Dendritic cell treated with granulocyte-macrophage colony-stimulating factor and Interleukin-4, amounts not matched to agents 40 ng/mL and 50 ng/mL, for 4 days (primary cell): ENCODE measurements at regions not wholly inside any gene's neighbourhood (a gene's known extent, or its start where the extent isn't known, plus 50 kb on each side); places are given as distances from the start of the nearest gene placed in this dataset.

Source experiments
- H3K27ac Mint-ChIP-seq: one replicate; pipeline ENCODE4 v1.8.0; 2022; ENCODE audit warnings: mild to moderate bottlenecking, mixed read lengths
- H3K27me3 Mint-ChIP-seq: one replicate; pipeline ENCODE4 v1.8.0; 2022; ENCODE audit warnings: mild to moderate bottlenecking, mixed read lengths
- H3K36me3 Mint-ChIP-seq: one replicate; pipeline ENCODE4 v1.8.0; 2022; ENCODE audit warnings: low read depth, mixed read lengths
- H3K4me1 Mint-ChIP-seq: one replicate; pipeline ENCODE4 v1.8.0; 2022; ENCODE audit warnings: low read depth, mixed read lengths
- H3K4me3 Mint-ChIP-seq: one replicate; pipeline ENCODE4 v1.8.0; 2022; ENCODE audit warnings: mild to moderate bottlenecking, moderate library complexity, mixed read lengths
- H3K9me3 Mint-ChIP-seq: one replicate; pipeline ENCODE4 v1.8.0; 2022; ENCODE audit warnings: mixed read lengths
- intact Hi-C: fragments of 100-400 bp; cut with micrococcal nuclease; formaldehyde crosslinking; loops from one replicate; pipeline ENCODE4 v1.15.0; 2022

DNA sequence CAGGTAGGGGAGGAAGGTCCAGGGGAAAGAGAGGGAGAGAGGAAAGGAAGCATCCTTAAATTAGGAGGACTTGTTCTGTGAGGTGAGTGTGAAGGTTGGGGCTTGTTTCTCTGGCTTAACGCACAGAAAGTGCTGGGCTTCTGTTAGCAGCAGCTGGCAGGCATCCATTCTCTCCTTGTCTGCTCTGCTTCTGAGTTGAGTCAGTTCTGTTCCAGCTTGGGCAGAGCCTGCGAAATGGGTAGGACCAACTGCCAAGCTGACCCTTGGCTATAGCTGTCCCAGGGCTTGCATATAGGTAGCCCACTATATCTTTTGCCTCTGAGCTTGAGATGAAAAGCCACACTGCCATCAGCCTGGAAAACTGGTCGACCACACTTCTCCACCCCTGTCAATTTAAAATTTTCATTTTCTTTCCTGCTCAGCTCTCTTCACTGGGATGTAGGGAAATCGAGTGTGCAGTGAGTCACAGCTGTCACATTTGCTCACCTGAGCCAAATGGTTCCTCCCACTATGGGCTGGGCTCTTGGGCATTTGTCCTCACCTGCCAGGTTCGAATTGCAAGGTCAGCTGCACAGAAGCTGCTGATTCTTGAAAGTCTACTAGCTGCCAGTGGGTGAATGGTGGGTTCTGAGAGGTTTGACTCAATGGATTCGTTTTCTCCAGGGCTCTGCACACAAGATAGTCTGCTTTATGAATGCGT lies 256.4 kb upstream of the PWP1 start:
- no peaks in the 10 kb centered on the region for H3K4me1 Mint-ChIP-seq
- H3K27ac Mint-ChIP-seq: no peak overlapping the region
- intact Hi-C loops: no loop called here
- no peaks in the 10 kb centered on the region for H3K27me3 Mint-ChIP-seq
- no peak overlapping the region for H3K4me3 Mint-ChIP-seq
- H3K36me3 Mint-ChIP-seq: no peaks in the 10 kb centered on the region
- peaks cover 8% of the 10 kb centered on the region for H3K9me3 Mint-ChIP-seq

DNA sequence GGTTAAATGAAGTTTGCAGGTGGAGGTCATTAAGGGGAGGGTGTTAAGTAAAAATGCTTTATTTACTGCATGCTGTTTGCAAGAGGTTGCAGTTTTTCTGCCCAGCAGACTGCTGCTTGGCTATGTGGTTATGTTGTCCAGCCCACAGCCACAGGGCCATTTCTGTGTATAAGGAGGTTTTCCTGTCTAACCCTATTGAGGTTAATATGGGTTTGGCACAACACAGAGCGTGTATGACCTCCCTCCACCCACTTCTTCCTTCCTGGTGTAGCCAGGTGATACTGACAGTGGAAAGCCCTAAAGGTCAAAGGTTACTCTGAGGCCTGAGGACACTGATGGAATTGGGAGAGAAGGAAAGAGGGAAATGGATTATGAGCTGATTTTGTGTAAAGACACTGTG lies 253.7 kb upstream of the PWP1 start:
- intact Hi-C loops: no loop called here
- Mint-ChIP-seq H3K27me3 (no peaks in the 10 kb centered on the region), H3K4me1 (no peaks in the 10 kb centered on the region), H3K27ac (no peak overlapping the region), H3K4me3 (no peak overlapping the region), H3K9me3 (peaks cover 2% of the 10 kb centered on the region), H3K36me3 (no peaks in the 10 kb centered on the region)

DNA sequence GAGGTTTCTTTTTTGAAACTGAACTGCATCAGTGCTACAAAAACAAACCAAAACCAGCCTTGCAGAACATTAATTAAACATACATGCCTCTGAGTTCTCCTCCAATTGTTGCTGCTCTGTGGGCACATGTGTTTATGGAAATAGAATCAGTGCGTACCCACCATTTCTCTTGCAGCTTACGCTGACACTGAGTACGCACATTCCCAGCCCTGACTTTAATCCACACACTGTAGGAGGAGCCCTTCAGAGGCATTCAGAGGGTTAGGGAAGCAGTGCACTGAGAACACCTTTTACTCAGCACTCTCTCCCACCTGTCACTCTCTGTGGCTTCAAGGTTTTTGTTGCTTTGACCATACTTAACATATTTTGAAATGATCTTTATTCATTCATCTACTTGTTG lies 250.5 kb upstream of the PWP1 start:
- intact Hi-C loops: no loop called here
- H3K4me1 Mint-ChIP-seq: no peaks in the 10 kb centered on the region
- H3K27me3 Mint-ChIP-seq: no peaks in the 10 kb centered on the region
- no peaks in the 10 kb centered on the region for H3K9me3 Mint-ChIP-seq
- H3K36me3 Mint-ChIP-seq: no peaks in the 10 kb centered on the region
- no peak overlapping the region for H3K27ac Mint-ChIP-seq
- H3K4me3 Mint-ChIP-seq: no peak overlapping the region

DNA sequence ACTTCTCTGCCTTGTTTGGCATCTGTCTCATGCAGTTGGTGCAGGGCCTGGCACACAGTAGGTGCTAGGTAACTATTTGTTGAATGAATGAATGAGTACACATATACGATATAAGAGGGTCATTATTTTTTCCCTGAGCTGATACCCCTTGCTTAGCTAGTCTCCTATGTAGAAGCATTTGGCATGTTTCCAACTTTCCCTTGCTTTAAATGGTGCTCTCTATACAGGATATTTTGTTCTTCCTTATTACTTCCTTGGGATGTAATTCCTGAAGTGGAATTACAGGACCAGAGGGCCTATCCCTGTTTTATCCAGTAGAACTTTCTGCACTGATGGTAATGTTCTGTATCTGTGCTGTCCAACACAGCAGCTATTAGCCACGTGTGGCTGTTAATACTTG lies 250.1 kb upstream of the PWP1 start:
- Mint-ChIP-seq H3K36me3 (no peaks in the 10 kb centered on the region), H3K27me3 (no peaks in the 10 kb centered on the region), H3K9me3 (no peaks in the 10 kb centered on the region), H3K27ac (no peak overlapping the region), H3K4me3 (no peak overlapping the region), H3K4me1 (no peaks in the 10 kb centered on the region)
- intact Hi-C loops: no loop called here

DNA sequence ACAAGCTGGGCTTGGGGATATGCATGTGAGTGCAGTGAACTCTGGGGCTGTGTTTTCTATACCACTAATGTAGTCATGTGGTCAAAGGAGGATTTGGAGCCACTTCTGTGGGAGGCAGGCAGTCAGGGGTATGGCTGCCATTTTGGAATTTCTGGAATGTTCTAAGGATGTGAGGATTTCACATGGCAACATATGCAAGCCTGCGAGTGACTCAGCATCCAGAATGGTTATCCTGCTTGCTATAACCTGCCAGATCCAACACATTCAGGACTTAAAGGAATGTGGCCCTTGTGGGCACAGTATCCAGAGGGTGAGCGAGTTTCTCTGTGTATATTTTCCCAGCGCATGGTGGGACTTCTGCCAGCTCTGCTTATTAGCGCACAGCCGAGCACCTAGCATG lies 249.2 kb upstream of the PWP1 start:
- Mint-ChIP-seq H3K4me3 (no peak overlapping the region), H3K27me3 (no peaks in the 10 kb centered on the region), H3K9me3 (no peaks in the 10 kb centered on the region), H3K36me3 (no peaks in the 10 kb centered on the region), H3K27ac (no peak overlapping the region), H3K4me1 (no peaks in the 10 kb centered on the region)
- intact Hi-C loops: no loop called here

DNA sequence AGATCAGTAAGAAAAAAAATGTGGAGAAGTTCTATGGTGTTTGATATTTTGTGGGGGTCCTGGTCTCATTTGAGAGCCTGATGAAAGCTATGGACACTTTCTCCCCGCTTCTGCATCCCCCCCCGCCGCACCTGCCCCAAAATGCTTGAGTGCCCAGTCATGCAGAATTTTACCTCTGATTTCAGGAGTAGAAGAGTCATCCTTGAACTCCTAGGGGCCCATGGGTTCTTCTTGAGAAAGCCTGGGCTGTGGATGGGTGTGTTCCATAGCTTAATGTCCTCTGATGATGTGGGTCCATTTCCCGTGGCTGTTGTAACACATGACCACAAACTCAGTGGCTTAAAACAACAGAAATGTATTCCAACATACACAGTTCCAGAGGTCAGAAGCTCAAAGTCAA lies 248.8 kb upstream of the PWP1 start:
- Mint-ChIP-seq H3K9me3 (no peaks in the 10 kb centered on the region), H3K4me3 (no peak overlapping the region), H3K27ac (no peak overlapping the region), H3K27me3 (no peaks in the 10 kb centered on the region), H3K36me3 (no peaks in the 10 kb centered on the region), H3K4me1 (no peaks in the 10 kb centered on the region)
- intact Hi-C loops: no loop called here

DNA sequence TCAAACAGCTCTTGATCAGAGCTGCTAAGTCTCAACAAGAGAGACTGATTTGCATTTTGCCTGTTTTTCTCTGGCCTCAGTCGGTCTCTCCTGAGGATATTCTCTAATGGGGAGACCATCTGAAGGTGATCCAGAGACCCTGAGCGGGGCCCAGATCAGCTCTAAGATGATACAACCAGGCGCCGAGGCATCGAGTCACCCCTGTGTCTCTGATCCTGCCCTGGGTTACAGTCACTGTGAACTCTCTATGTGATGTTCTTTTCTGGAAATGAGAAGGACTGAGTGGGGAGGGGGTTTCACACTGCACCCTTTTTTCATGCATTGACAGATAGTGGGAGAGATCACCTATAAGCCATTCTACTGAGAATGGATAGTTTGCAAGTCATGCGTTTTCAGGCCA lies 247.6 kb upstream of the PWP1 start:
- no peak overlapping the region for H3K4me3 Mint-ChIP-seq
- no peaks in the 10 kb centered on the region for H3K4me1 Mint-ChIP-seq
- no peaks in the 10 kb centered on the region for H3K27me3 Mint-ChIP-seq
- no peaks in the 10 kb centered on the region for H3K36me3 Mint-ChIP-seq
- no peaks in the 10 kb centered on the region for H3K9me3 Mint-ChIP-seq
- intact Hi-C loops: no loop called here
- H3K27ac Mint-ChIP-seq: no peak overlapping the region

DNA sequence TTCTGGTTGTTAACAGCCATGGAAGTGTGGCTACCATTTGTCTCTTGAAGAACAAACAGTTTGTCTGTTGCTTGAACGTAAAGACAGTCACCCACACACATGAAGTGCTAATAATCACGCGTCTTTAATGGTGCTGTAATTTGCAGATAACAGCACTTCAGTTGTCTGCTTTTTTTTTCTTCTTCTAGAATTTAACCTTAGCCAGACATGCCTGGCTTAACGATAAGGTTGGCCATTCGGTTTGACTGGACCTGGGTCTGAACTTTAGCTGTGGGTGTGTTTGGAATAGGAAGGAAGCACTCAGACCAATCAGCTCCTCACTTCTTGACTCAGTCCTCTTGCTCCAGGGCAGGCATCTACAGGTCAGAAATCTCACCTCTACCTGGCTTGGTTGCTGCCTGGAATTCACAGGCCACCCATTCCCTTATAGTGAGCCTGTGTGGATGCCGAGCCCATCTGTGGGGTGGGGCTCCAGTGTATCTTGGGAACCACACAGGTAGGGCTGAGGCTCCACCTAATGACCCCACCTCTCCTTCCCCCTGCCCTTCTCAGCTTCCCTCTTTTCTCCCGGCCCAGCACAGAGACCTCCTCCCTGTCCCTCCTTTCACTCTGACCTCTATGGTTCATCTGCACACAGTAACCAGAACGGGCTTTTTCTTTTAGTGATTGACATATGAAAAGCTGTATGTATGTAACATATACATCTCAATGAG lies 246.4 kb upstream of the PWP1 start:
- Mint-ChIP-seq H3K36me3 (no peaks in the 10 kb centered on the region), H3K9me3 (no peaks in the 10 kb centered on the region), H3K27ac (no peak overlapping the region), H3K4me1 (no peaks in the 10 kb centered on the region), H3K4me3 (no peak overlapping the region), H3K27me3 (no peaks in the 10 kb centered on the region)
- intact Hi-C loops: no loop called here

DNA sequence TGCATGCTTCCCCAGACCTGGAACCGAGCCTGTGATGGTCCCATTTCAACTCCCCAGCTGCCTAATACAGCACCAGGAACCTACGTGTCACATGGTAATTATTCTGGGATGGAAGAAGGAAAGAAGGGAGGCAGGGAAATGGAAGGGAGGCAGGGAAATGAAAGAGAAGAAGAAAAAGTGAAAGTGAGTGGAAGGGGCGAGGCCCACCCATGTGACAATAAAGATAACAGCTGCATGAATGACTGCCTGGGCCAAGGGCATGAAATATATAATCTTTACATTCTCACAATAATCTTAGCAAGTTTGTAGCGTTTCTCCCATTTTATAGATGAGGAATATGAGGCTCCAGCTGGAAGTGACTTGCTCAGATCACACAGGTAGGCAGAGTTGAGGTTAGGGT lies 245.0 kb upstream of the PWP1 start:
- H3K4me1 Mint-ChIP-seq: no peaks in the 10 kb centered on the region
- no peaks in the 10 kb centered on the region for H3K36me3 Mint-ChIP-seq
- no peak overlapping the region for H3K27ac Mint-ChIP-seq
- H3K4me3 Mint-ChIP-seq: no peak overlapping the region
- no peaks in the 10 kb centered on the region for H3K27me3 Mint-ChIP-seq
- intact Hi-C loops: no loop called here
- H3K9me3 Mint-ChIP-seq: no peaks in the 10 kb centered on the region

DNA sequence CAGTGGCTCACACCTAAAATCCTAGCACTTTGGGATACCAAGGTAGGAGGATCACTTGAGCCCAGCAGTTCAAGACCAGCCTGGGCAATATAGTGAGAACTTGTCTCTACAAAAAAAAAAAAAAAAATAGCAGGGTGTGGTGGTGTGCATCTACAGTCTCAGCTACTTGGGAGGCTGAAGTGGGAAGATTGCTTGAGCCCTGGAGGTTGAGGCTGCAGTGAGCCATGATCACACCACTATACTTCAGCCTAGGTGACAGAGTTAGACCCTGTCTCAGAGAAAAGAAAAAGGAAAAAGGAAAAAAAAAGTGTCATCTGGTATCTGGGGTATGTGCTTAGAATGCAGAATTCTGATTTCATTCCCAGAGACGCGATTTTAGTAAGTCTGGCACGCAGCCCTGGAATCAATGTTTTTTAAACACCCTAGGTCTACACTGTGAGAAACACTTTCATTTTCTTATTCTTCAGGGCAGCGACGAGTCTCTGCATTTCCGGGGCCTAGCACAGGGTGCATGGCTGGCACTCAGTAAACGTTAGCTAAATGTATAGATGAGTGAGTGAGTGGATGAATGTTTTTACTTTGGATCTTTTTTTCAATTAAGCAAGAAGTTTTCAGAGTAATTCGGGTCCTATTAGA lies 243.8 kb upstream of the PWP1 start:
- Mint-ChIP-seq H3K4me1 (no peaks in the 10 kb centered on the region), H3K4me3 (no peak overlapping the region), H3K27me3 (no peaks in the 10 kb centered on the region), H3K27ac (no peak overlapping the region), H3K36me3 (no peaks in the 10 kb centered on the region), H3K9me3 (no peaks in the 10 kb centered on the region)
- intact Hi-C loops: no loop called here

DNA sequence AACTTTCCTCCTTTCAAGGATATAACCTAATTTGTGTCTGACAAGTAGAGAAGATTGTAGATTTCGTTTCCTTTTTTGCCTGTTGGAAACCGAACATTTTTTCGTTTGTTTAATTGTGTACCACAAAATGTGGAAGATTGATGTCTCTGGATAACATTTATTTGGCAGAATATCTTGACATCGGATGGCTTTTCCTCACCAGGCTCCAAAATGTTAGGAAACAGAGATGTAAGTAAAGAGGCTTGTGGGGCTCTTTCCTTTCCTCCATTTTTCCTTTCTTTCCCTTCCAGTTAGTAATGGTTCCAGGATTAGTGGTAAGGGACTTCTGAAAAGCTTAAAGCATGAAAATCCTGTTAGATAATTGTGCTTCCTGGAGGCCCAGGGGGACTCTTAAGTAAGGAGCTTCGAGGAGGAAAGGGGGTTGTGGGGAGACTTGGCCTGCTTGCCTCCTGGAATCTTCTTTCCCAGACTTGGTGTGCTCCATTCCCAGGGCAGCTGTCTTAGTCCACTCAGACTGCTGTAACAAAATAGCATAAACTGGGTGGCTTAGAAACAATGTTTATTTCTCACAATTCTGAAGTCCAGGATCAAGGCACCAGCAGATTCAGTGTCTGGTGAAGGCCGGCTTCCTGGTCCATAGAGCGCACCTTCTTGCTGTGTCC lies 243.1 kb upstream of the PWP1 start:
- intact Hi-C loops: no loop called here
- Mint-ChIP-seq H3K27me3 (no peaks in the 10 kb centered on the region), H3K4me1 (no peaks in the 10 kb centered on the region), H3K36me3 (no peaks in the 10 kb centered on the region), H3K4me3 (no peak overlapping the region), H3K9me3 (no peaks in the 10 kb centered on the region), H3K27ac (no peak overlapping the region)

DNA sequence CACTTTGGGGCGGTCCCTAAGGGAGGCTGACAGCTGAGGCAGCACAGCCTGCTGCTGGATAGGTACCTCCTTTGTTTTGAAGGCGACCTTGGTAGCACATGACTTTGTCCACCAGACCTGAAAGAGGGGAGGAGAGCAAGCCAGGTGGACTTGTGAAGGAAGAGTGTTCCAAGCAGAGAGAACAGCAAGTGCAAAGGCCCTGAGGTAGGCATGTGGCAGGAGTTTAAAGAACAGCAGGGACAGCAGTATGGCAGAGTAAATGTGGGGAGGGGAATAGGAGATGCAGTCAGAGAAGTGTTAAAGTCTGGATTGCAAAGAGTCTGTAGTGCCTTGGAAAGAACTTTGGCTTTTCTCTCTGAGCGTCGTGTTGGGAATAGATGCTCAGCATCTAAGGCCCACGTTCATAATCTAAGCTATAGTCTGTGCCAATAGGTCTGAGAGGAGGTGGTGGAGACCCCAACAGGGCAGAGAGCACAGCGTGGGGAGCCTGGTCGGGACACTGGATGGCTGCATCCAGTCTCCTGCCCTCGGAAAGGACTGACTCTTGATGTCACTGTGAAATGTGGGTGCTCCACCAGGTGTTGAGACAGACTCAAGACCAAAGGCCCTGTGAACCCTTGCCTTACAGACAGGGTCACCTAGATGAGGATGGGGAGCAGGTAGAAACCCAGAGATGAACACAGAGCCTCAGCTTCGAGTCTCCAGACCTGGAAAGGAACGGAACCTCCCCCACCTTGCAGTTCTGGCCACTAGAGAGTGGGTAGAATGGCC lies 242.1 kb upstream of the PWP1 start:
- H3K4me3 Mint-ChIP-seq: no peak overlapping the region
- H3K4me1 Mint-ChIP-seq: no peaks in the 10 kb centered on the region
- no peak overlapping the region for H3K27ac Mint-ChIP-seq

DNA sequence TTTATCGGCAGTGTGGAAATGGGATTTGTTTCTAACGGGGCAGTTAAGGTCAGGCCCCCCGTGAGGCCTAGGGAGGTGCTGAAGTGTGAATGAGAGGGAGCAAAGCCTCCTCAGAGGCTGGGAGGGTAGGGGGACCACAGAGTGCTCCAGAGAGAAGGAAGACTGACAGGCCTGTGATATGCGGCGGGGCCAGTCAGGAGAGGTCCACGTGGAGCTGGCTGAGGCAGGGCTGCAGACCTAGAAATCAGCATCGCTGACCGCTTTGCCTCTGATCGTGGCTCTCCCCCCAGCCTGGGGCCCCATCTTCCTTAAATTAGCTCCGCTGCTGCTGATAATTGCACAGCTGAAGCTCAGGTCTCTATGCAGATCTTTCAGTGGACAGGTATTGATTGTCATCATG lies 240.8 kb upstream of the PWP1 start:
- Mint-ChIP-seq H3K27me3 (no peaks in the 10 kb centered on the region), H3K4me3 (no peak overlapping the region), H3K4me1 (no peaks in the 10 kb centered on the region), H3K27ac (no peak overlapping the region), H3K36me3 (no peaks in the 10 kb centered on the region), H3K9me3 (no peaks in the 10 kb centered on the region)
- intact Hi-C loops: no loop called here

More for the DNA sequence above, 242.1 kb upstream of the PWP1 start:
- Mint-ChIP-seq H3K9me3 (no peaks in the 10 kb centered on the region), H3K27me3 (no peaks in the 10 kb centered on the region), H3K36me3 (no peaks in the 10 kb centered on the region)
- intact Hi-C loops: no loop called here

DNA sequence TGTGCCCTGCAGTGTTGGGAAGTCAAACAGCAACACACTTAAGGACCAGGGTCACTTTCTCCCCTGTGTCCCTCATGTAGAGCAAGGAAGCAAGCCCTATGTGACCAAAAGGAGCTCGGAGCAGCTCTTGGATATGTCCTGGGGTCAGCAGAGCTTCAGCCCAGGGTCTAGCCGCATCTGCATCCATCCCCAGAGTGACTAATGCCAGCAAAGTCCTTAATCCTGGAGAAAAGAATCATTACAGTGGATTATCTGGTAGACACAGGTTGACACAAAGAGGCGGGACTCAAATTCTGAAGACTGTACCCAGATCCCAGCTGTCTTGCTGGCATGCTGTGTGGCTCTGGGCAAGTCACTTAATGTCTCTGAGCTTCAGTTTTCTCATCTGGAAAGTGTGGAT lies 239.1 kb upstream of the PWP1 start:
- H3K9me3 Mint-ChIP-seq: no peaks in the 10 kb centered on the region
- no peak overlapping the region for H3K27ac Mint-ChIP-seq
- H3K4me1 Mint-ChIP-seq: no peaks in the 10 kb centered on the region
- no peaks in the 10 kb centered on the region for H3K27me3 Mint-ChIP-seq
- no peak overlapping the region for H3K4me3 Mint-ChIP-seq
- intact Hi-C loops: no loop called here
- H3K36me3 Mint-ChIP-seq: no peaks in the 10 kb centered on the region
